DMS 273 (cell line): ENCODE measurements at regions not wholly inside any gene's neighbourhood (a gene's known extent, or its start where the extent isn't known, plus 50 kb on each side); places are given as distances from the start of the nearest gene placed in this dataset.

ENCODE experiments used
- DNase-seq: peaks from one replicate; lab custom pipeline; 2025; ENCODE audit not compliant: unreplicated experiment; lab: John Stamatoyannopoulos, UW

GRCh38 chr2:51758081-51758480, 726.1 kb upstream of the NRXN1 start:
- no peak for DNase-seq

- no peak for DNase-seq
Measured at GRCh38 chr2:51734115-51734514, 702.2 kb upstream of the NRXN1 start.

- DNase-seq: no peak
Measured at GRCh38 chr2:51723691-51724090, 691.8 kb upstream of the NRXN1 start.

GRCh38 chr2:51722311-51722710, 690.4 kb upstream of the NRXN1 start:
- DNase-seq: no peak

- no peak for DNase-seq
Measured at GRCh38 chr2:51720826-51721225, 688.9 kb upstream of the NRXN1 start.

GRCh38 chr2:51718881-51719280, 686.9 kb upstream of the NRXN1 start:
- no peak for DNase-seq

GRCh38 chr2:51717312-51717711, 685.4 kb upstream of the NRXN1 start:
- no peak for DNase-seq

GRCh38 chr2:51711766-51712165, 679.8 kb upstream of the NRXN1 start:
- no peak for DNase-seq

GRCh38 chr2:51710222-51710621, 678.3 kb upstream of the NRXN1 start:
- DNase-seq: peak; percentile 49

GRCh38 chr2:51707625-51708024, 675.7 kb upstream of the NRXN1 start:
- DNase-seq: no peak

GRCh38 chr2:51706220-51706619, 674.3 kb upstream of the NRXN1 start:
- peak; percentile 4 for DNase-seq

GRCh38 chr2:51705417-51705816, 673.5 kb upstream of the NRXN1 start:
- no peak for DNase-seq

- no peak for DNase-seq
Measured at GRCh38 chr2:51698021-51698420, 666.1 kb upstream of the NRXN1 start.

- DNase-seq: no peak
Measured at GRCh38 chr2:51697095-51697494, 665.2 kb upstream of the NRXN1 start.

GRCh38 chr2:51695531-51695930, 663.6 kb upstream of the NRXN1 start:
- DNase-seq: no peak

- no peak for DNase-seq
Measured at GRCh38 chr2:51693640-51694039, 661.7 kb upstream of the NRXN1 start.

GRCh38 chr2:51681854-51682253, 649.9 kb upstream of the NRXN1 start:
- DNase-seq: no peak

- DNase-seq: no peak
Measured at GRCh38 chr2:51673628-51674027, 641.7 kb upstream of the NRXN1 start.

GRCh38 chr2:51667679-51668078, 635.7 kb upstream of the NRXN1 start:
- no peak for DNase-seq

GRCh38 chr2:51662187-51662586, 630.3 kb upstream of the NRXN1 start:
- DNase-seq: no peak

- DNase-seq: no peak
Measured at GRCh38 chr2:51657849-51658248, 625.9 kb upstream of the NRXN1 start.

GRCh38 chr2:51650769-51651168, 618.8 kb upstream of the NRXN1 start:
- DNase-seq: no peak

GRCh38 chr2:51649366-51649765, 617.4 kb upstream of the NRXN1 start:
- no peak for DNase-seq

- no peak for DNase-seq
Measured at GRCh38 chr2:51638811-51639210, 606.9 kb upstream of the NRXN1 start.
